DMS53 treated with DMSO at 0.1 percent for 48 hours (cell line): ENCODE measurements at regions not wholly inside any gene's neighbourhood (a gene's known extent, or its start where the extent isn't known, plus 50 kb on each side); places are given as distances from the start of the nearest gene placed in this dataset.

Experiments
- DNase-seq: peaks from one replicate; lab custom pipeline; 2025; ENCODE audit not compliant: unreplicated experiment; lab: John Stamatoyannopoulos, UW

- DNase-seq, result no peak
Observed at GRCh38 chr2:75287624-75288316, 88.5 kb upstream of the TACR1 start.

- no peak for DNase-seq
Observed at GRCh38 chr2:75284345-75284744, 85.0 kb upstream of the TACR1 start.

GRCh38 chr2:75278821-75279379 lies 79.6 kb upstream of the TACR1 start:
- no peak for DNase-seq

GRCh38 chr2:75278314-75278713 lies 79.0 kb upstream of the TACR1 start:
- no peak for DNase-seq

- DNase-seq, result no peak
Observed at GRCh38 chr2:75277111-75277510, 77.8 kb upstream of the TACR1 start.

GRCh38 chr2:75276093-75277029 lies 77.0 kb upstream of the TACR1 start:
- no peak for DNase-seq

- DNase-seq, result no peak
Observed at GRCh38 chr2:75274936-75275335, 75.6 kb upstream of the TACR1 start.

GRCh38 chr2:75268112-75268511 lies 68.8 kb upstream of the TACR1 start:
- DNase-seq, result no peak

- DNase-seq, result no peak
Observed at GRCh38 chr2:75261923-75262322, 62.6 kb upstream of the TACR1 start.

GRCh38 chr2:75260946-75261345 lies 61.6 kb upstream of the TACR1 start:
- DNase-seq, result no peak

- no peak for DNase-seq
Observed at GRCh38 chr2:75258620-75259019, 59.3 kb upstream of the TACR1 start.

GRCh38 chr2:75256485-75256884 lies 57.2 kb upstream of the TACR1 start:
- DNase-seq, result no peak

GRCh38 chr2:75253526-75253925 lies 54.2 kb upstream of the TACR1 start:
- no peak for DNase-seq

- DNase-seq, result no peak
Observed at GRCh38 chr2:75251896-75252295, 52.6 kb upstream of the TACR1 start.
